Ovary (tissue), 3 donors: ENCODE measurements at regions not wholly inside any gene's neighbourhood (a gene's known extent, or its start where the extent isn't known, plus 50 kb on each side); places are given as distances from the start of the nearest gene placed in this dataset.

Experiments
- CTCF ChIP-seq, 3 donors: fragments of 450-650 bp in 2 of 3; fragments of 200-600 bp in 1 of 3; IDR thresholded peaks; one replicate each; pipeline versions ENCODE4 v1.5.1 to v1.8.0; 2016 to 2022; ENCODE audit warnings: antibody characterized with exemption in 3 of 3, mild to moderate bottlenecking in 1 of 3
- POLR2A ChIP-seq: fragments of 450-650 bp; IDR thresholded peaks from one replicate; pipeline ENCODE4 v1.6.1; 2017; ENCODE audit warnings: antibody characterized with exemption, mild to moderate bottlenecking, moderate library complexity
- donor health status: DM: no; HTN: no; CAD: no.

DNA sequence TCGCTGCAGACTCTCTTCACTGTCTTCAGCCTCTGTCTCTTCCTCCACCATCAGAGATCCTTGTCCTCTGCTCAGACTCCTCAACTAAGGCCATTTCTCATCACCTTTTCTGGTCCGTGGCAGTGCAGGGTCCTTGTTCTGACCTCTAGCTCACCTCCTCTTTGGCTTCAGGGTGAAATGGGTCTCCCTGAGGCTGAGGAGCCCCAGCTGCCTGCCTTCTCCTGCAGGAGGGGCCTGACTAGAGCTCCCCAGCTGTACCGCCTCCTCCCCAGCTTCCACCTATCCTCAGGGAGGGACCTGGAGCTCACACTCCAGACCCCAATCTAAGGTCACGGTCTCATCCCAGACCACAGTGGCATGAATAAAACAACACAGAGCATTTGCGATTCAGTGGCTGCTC is 203.0 kb downstream of the TRIM29 start:
- TF ChIP-seq POLR2A = no peak
- no peak for TF ChIP-seq CTCF (IDR thresholded peaks at IDR 0.05)
